Kidney epithelial cell (primary cell): ENCODE measurements at regions not wholly inside any gene's neighbourhood (a gene's known extent, or its start where the extent isn't known, plus 50 kb on each side); places are given as distances from the start of the nearest gene placed in this dataset.
"Not testable (repeated sequence)": the region's sequence is repeated elsewhere in the genome, so short reads cannot be mapped to it uniquely, and the experiment has no call there.

Experiments used
- DNase-seq: peaks from one replicate; pipeline ENCODE4 v3.0.0-alpha.2; 2010; ENCODE audit warnings: low read depth
- H3K27me3 ChIP-seq: 2 replicates; pipeline ENCODE4 v1.6.0; 2011; ENCODE audit warnings: low read length; ENCODE audit not compliant: control insufficient read depth, insufficient read depth
- H3K36me3 ChIP-seq: 2 replicates; pipeline ENCODE4 v1.5.1; 2011; ENCODE audit warnings: low read length; ENCODE audit not compliant: control insufficient read depth, insufficient read depth
- H3K4me3 ChIP-seq: 2 replicates; pipeline ENCODE4 v1.5.1; 2011; ENCODE audit warnings: low read depth, mild to moderate bottlenecking, control low read depth, low read length
- CTCF ChIP-seq: IDR thresholded peaks from 2 replicates; pipeline ENCODE4 v1.5.1; 2011; ENCODE audit warnings: mild to moderate bottlenecking, moderate library complexity, low read length, control low read depth, inconsistent platforms; ENCODE audit not compliant: insufficient read depth, poor library complexity, severe bottlenecking

GRCh38 chr9:42396318-42396717 lies 212.9 kb downstream of the SPATA31A6 start:
- DNase-seq, result no peak
- Histone ChIP-seq H3K4me3 (no peak overlapping the region), H3K27me3 (no peaks in the 10 kb centered on the region), H3K36me3 (no peaks in the 10 kb centered on the region)
- TF ChIP-seq CTCF, result no peak

- H3K27me3 ChIP-seq, H3K36me3 ChIP-seq, H3K4me3 ChIP-seq: not testable (repeated sequence)
- peak; percentile 28 for DNase-seq
These were observed 213.9 kb downstream of the SPATA31A6 start for GRCh38 chr9:42397336-42397735.

GRCh38 chr9:42402919-42403318 lies 219.5 kb downstream of the SPATA31A6 start:
- not testable (repeated sequence) for H3K27me3 ChIP-seq, H3K36me3 ChIP-seq, H3K4me3 ChIP-seq, DNase-seq

DNA sequence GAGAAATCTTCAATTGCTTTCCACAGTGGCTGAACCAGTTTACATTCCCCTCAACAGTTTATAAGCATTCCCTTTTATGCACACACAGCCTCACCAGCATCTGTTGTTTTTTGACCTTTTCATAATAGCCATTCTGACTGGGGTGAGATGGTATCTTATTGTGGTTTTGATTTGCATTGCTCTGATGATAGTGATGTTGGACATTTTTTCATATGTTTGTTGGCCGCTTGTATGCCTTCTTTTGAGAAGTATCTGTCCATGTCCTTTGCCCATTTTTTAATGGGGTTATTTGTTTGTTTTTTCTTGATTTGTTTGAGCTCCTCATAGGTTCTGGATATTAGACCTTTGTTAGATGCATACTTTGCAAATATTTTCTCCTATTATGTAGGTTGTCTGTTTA lies 226.1 kb downstream of the SPATA31A6 start:
- H3K4me3 ChIP-seq, DNase-seq, H3K27me3 ChIP-seq, H3K36me3 ChIP-seq: not testable (repeated sequence)

DNA sequence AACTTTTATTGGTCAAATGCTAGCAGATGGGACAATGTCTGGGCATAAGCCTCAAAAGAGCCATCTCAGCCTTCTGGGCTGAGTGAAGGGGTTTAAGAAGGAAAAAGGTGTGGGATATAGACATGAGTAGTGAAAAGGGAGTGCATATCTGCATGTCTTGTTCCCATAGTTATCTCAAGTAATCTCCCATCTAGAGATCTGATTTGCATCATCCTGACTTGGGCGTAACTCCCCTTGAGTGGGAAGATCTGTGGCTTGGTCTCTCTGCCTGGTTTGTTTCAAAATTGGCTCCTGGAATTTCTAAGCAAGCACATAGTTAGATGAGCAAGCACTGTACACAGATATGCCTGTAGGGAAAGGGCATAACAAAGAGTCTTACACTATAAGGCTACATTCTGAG lies 228.9 kb downstream of the SPATA31A6 start:
- H3K4me3 ChIP-seq, H3K36me3 ChIP-seq: not testable (repeated sequence)

DNA sequence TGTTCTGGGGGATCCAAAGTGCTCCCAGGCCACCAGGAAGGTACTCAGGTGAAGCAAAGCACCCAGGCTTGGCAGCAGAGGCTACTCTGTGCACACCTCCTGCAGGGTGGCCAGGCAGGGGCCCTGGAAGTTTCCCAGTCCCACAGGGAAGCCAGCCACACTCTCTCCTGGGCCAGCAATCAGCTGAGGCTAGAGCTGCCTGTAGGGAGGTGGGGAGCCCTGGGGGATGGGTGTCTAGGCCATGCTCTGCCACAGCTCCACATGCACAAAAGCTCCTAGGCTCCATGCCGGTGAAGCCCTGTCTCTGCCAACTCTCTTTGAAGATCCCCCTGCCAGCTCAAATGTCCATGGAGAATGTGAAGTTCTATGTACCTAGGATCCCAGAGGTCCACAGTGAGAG lies 231.4 kb downstream of the SPATA31A6 start:
- H3K4me3 ChIP-seq, DNase-seq, H3K36me3 ChIP-seq, H3K27me3 ChIP-seq: not testable (repeated sequence)

More for the DNA sequence above, 228.9 kb downstream of the SPATA31A6 start:
- DNase-seq, H3K27me3 ChIP-seq: not testable (repeated sequence)

GRCh38 chr9:42419652-42420051 lies 236.2 kb downstream of the SPATA31A6 start:
- not testable (repeated sequence) for DNase-seq, H3K36me3 ChIP-seq, H3K4me3 ChIP-seq, H3K27me3 ChIP-seq

DNA sequence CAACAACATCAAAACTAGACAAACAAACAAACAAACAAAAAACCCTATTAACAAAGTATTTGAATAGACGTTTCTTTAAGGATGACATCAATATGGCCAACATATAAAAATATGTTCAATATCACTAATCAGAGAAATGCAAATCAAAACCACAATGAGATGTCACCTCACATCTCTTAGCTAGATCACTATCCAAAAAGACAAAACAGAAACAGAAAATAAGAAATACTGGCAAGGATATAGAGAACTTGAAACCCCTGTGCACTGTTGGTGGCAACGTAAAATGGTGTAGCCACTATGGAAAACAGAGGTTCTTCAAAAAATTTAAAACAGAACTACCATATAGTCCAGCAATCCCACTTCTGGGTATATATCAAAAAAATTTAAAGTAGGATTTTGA lies 236.9 kb downstream of the SPATA31A6 start:
- H3K36me3 ChIP-seq, DNase-seq, H3K27me3 ChIP-seq, H3K4me3 ChIP-seq: not testable (repeated sequence)

DNA sequence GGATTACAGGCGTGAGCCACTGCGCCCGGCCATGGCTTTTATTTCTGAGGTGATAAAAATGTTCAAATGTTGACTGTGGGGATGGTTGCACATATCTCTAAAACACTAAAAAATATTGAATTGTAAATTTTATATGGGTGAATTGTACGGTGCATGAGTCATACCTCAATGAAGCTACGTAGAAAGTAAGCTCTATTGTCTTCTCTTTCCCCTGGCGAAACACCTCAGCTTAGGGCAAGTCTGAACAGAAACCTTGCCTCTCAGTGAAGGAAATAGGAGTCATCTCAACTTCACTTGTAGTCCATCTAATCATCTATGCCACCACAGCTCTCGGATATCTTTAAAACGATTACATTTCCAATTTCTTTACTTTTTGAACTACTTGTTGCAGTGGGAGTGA lies 238.2 kb downstream of the SPATA31A6 start:
- H3K36me3 ChIP-seq, H3K27me3 ChIP-seq, DNase-seq, H3K4me3 ChIP-seq: not testable (repeated sequence)

DNA sequence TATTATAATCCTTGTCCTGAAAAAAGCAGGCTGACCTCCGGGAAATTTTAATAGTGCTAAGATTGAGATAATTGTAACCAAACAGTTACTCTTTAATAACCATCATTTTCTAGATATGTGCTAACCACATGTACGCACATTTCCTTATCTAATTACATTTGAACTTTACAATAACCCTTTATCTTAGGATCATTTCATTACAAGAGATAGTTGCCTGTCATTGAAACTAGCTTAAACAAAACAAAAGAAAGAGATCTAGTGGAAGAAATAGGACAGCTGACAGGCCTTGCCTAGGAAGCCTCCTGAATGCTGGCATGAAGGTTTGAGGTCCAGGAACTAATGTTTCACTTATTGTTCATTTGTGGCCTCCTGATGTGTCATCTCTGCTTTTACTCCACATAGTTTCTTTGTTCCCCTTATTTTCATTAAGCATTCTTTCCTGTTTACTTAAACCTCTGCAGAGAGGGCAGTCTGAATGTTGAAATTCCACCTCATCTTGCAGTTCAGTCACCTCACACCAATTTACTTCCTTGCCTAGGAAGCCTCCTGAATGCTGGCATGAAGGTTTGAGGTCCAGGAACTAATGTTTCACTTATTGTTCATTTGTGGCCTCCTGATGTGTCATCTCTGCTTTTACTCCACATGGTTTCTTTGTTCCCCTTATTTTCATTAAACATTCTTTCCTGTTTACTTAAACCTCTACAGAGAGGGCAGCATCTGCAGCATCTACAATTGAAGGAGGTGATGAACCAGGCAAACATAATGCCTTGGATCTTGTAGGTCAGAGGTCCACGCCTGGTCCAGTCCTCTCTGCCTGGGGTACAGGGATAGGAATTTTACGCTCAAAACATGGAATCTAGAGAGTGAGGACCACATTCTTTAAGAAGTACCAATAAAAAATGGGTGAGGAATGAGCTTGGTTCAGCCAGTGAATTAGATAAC lies 247.5 kb downstream of the SPATA31A6 start:
- H3K4me3 ChIP-seq, H3K36me3 ChIP-seq, H3K27me3 ChIP-seq: not testable (repeated sequence)
- DNase-seq, result peak; percentile 90

- not testable (repeated sequence) for H3K27me3 ChIP-seq, DNase-seq, H3K4me3 ChIP-seq, H3K36me3 ChIP-seq
These were observed 248.2 kb downstream of the SPATA31A6 start for GRCh38 chr9:42431616-42432010.

DNA sequence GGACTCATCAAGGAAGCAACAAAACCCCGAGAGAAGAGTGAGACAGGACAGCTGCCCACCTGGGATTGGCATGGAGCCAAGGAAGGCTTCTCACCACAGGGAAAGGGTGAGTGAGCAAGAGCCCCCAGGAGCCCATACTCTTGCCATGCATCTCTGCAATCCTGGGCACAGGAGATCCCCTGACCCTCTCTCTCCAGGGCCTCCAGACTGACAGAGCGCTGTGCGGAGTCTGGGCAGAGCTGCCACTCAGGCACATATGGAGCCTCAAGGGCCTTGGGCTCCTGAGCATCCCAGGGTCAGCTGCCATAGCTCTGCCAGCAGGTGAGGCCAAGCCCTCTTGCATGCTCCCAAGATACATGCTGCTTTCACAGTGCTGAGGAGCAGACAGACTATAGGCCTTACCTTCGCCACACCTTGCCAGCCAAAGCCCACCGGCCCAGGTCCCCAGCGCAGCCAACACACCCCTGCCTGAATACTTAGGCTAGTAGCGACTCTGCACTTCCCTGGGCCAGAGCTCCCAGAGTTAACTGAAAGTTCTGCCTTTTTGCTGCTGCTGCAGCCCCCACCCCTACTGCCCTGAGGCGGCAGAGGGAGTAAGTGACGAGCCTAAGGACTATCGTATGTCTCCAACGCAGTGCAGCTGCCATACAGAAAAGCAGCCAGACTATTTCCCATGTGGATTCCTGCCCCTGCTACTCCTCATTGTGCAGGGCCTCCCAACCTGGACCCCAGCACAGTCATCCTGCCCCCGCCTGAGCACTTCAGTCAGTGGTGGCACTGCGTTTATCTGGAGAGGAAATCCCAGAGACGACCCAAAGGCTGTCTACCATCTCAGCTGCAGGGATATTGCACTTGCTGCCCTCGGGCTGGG lies 251.6 kb downstream of the SPATA31A6 start:
- not testable (repeated sequence) for H3K27me3 ChIP-seq, H3K36me3 ChIP-seq, DNase-seq, H3K4me3 ChIP-seq

- H3K36me3 ChIP-seq, H3K27me3 ChIP-seq, DNase-seq, H3K4me3 ChIP-seq: not testable (repeated sequence)
These were observed 252.4 kb downstream of the SPATA31A6 start for GRCh38 chr9:42435715-42436342.
